DMS53 (cell line): ENCODE measurements at regions not wholly inside any gene's neighbourhood (a gene's known extent, or its start where the extent isn't known, plus 50 kb on each side); places are given as distances from the start of the nearest gene placed in this dataset.

ENCODE experiments used
- DNase-seq: peaks from one replicate; lab custom pipeline; 2025; lab: John Stamatoyannopoulos, UW

DNA sequence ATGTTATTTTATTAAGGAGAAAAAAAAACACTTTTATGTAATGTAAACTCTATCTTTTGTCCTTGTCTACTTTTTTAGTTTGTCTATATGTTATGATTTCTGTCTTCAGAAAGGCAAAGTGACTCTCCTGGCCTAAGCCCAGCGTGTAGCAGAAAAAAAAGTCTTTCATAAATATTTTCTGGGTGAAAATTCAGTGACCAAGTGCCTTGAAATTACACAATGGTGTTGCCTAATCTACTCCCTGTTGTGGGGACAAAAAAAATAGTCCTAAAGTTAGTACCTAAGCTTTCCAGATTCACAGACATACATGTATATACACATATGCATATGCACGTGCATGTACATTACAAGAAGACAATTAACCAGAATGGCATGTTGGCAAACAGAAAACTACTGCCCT, 1257.8 kb upstream of the SORCS1 start:
- DNase-seq = no peak

DNA sequence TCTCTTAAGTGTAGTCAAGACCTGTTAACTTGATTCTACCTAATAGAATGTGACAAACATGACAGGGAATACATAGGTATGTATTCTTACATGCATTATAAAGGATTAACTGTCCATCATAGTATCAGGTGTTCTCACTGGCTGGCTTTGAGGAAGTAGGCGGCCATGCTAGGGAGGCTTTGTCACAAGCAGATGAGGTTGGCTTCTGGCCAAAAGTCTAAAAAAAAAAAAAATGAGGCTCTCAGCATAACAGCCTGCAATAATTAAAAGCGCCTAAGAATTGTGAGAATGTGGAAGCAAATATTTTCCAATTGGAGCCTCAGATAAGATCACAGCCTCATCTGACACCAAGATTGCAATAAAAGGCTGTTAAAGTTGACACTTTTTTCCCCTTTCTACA, 1256.8 kb upstream of the SORCS1 start:
- DNase-seq = peak; percentile 52

DNA sequence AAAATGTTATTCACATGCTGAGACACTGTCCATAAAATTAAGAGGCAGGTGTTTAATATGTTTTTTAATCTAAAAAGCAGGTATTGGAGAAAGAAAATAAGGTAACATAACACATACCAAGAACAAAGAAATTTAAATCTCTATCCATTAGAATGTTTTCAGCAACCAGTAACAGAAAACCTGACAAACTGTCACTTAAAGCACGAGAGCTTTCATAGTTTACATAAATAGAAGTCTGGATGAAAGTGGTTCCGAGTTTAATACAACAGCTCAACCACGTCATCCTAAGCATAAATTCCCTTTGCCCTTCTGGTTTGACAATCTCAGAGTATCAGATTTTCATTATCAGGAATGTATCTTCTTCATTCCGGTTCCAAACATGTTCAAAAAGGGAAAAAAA, 1249.4 kb upstream of the SORCS1 start:
- no peak for DNase-seq

- no peak for DNase-seq
Measured at GRCh38 chr10:108412323-108412722, 1247.8 kb upstream of the SORCS1 start.

GRCh38 chr10:108411894-108412293, 1247.4 kb upstream of the SORCS1 start:
- DNase-seq = no peak

- DNase-seq = no peak
Measured at GRCh38 chr10:108411206-108411605, 1246.7 kb upstream of the SORCS1 start.

- DNase-seq = no peak
Measured at GRCh38 chr10:108410236-108410635, 1245.7 kb upstream of the SORCS1 start.

DNA sequence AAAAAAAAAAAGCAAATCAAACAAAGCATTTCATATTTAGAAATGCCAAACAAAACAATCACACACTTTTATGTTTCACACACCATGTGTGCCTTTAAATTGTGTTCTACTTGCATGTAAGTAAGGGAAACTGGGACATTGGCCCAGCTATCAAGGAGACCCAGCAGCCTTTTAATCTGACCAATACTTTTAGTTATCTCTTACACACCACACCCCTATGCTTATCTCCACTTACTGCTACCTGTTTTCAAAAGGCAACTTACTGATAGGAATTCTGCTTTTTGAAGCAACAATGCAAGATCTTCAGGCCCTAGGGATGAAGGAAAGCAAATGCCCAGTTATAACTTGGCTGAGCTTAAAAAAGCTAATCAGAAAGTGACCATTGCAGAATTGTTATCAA, 1244.8 kb upstream of the SORCS1 start:
- DNase-seq = no peak

GRCh38 chr10:108404155-108404554, 1239.6 kb upstream of the SORCS1 start:
- DNase-seq = no peak

GRCh38 chr10:108399465-108399864, 1235.0 kb upstream of the SORCS1 start:
- no peak for DNase-seq

DNA sequence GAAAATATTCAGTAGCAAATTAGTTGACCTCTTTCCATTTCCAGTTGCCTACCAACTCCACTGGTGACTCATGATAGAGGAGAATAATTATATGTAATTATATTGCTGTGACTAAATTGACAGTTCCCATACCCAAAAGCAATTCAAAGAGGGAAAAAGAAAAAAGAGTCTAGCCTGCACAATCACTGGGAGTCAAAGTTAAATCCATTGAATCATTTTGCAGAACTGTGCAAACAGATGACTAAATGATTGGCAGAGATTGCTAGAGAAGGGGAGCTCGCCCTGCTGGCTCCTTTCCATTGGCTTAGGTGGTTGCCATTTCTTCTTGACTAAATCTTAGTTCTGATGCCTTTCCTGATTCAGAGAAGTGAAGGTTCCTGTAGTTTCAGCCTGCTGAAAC, 1228.6 kb upstream of the SORCS1 start:
- DNase-seq = no peak

- no peak for DNase-seq
Measured at GRCh38 chr10:108392286-108392685, 1227.8 kb upstream of the SORCS1 start.

- DNase-seq = no peak
Measured at GRCh38 chr10:108388706-108389105, 1224.2 kb upstream of the SORCS1 start.

GRCh38 chr10:108385963-108386362, 1221.5 kb upstream of the SORCS1 start:
- peak; percentile 5 for DNase-seq

GRCh38 chr10:108384378-108384777, 1219.9 kb upstream of the SORCS1 start:
- no peak for DNase-seq

DNA sequence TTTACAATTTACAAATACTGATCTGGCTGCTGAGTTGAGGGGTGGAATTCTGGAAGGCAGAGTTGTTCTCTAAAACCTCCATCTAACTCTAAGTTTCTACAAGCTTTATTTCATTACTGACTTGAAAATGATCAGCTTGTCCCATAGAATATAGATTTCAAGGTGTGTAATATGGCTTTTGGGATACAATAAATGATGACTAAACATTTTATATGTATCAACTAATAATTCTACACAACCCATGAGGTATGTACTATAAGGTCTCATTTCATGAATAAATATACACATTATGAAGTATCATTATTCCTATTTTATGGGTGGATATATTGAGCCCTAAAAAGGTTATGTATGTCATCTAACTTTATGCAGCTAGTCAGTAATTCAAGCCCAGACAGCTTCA, 1214.3 kb upstream of the SORCS1 start:
- DNase-seq = no peak

GRCh38 chr10:108375691-108376090, 1211.2 kb upstream of the SORCS1 start:
- no peak for DNase-seq

DNA sequence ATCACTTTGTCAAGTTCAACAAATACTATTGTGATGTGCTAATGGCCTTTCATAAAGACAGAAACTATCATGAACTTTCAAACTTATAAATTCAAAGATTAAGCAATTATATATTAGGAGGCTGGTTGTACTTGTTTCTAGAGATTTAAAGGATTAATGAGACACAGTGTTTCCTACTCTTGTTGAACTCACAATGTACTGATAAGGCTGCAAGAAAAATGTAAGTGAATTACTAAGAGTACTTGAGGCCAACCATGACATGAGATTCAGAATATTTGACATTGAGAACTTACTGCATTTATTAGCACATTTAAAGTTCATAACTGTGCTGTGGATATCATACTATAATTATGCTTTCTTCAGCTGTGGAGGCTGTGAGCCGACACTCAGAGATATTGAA, 1210.5 kb upstream of the SORCS1 start:
- DNase-seq = no peak

DNA sequence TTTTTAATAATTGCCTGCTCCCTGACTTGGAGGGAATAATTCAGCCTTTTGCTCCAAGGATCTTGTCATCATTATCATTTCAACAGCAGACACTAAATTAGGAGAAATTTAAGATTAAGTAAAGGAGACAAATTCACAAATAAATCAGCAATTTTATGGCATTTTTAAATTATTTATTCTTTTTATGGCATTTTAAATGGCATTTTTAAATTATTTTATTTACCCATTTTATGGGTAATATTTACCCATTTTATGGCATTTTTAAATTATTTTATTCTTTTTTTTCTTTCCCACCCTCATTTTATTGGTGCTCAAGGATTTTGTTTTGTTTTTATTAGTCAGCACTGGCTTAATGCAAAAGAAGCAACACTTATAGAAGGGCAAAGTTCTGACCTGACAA, 1201.0 kb upstream of the SORCS1 start:
- DNase-seq = no peak

GRCh38 chr10:108363576-108363975, 1199.1 kb upstream of the SORCS1 start:
- DNase-seq = no peak

DNA sequence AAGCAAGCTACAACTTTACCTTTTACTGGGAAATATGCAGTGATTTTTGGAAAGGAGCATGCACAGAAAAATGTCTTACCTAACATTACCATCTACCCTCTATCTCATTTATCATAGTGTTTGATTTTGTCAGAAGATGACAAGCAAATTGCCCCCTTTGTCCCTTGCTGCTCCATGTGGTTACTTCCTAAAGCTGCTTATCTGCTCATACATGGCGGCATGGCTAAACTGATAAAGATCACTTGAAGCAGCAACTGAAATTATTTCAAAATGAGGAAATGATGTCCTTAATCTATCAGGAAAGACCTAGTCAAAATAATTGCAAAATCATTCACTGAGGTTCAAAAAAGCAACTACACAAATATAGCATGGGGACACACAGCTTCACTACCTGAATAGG, 1198.5 kb upstream of the SORCS1 start:
- DNase-seq = no peak

DNA sequence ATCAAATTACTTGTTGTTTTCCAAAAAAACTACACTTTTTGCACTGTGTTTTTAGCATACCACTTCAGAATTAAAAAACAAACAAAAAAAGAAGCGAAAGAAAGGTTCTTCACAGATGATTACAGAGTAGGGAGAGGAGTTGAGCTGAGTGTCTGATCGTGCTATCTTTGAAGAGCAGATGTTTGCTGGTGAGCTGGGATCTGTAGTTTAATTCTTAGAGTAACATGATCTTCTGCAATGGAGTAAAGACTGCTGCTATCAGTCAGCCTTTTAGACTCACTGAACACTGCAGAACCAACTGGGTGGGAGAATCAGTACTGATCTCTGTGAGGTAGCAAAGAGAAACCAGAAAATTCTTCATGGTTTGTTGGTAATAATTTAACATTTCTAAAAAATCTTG, 1197.8 kb upstream of the SORCS1 start:
- peak; percentile 9 for DNase-seq

GRCh38 chr10:108360187-108360586, 1195.7 kb upstream of the SORCS1 start:
- DNase-seq = peak; percentile 58

DNA sequence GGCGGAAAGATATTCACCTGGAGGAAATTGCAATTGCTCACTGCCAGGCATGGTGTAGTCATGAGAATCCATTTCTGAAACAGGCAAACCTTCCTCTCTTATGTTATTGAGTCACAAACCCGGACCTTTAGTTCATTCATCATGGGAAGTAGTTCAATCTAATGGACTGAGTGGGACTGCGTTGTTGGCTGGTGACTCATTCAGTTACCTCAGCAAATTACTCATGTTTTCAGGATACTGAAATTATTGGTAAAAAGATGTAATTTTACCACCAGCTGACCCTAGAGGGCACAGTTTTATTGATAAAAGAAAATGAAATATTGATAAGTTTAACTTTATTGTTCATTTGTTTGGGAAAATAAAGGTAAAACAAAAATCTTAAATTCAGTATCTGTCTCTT, 1194.4 kb upstream of the SORCS1 start:
- DNase-seq = peak; percentile 68

GRCh38 chr10:108352771-108353170, 1188.3 kb upstream of the SORCS1 start:
- DNase-seq = no peak
